GM13977 (cell line): ENCODE measurements at regions not wholly inside any gene's neighbourhood (a gene's known extent, or its start where the extent isn't known, plus 50 kb on each side); places are given as distances from the start of the nearest gene placed in this dataset.
A peak's percentile ranks its signal among the peaks of the same experiment; 100 is the strongest.

Experiments used
- DNase-seq: peaks from one replicate; pipeline ENCODE4 v3.0.0; 2012; ENCODE audit warnings: low spot score
- CTCF ChIP-seq: IDR thresholded peaks from 2 replicates; pipeline ENCODE4 v1.5.1; 2012; ENCODE audit warnings: mild to moderate bottlenecking, control low read depth; ENCODE audit not compliant: insufficient read depth; ENCODE audit errors: extremely low read depth, missing control alignments
- in situ Hi-C: fragments of 300-500 bp; cut with MboI; formaldehyde crosslinking; loops from one replicate; pipeline ENCODE4 v1.12.0; 2022; ENCODE audit warnings: low sequenced_read_pairs, low pct_unique_long_range_greater_than_20kb, mixed read lengths, inconsistent platforms; ENCODE audit not compliant: unreplicated experiment

- in situ Hi-C loops, result no loop called here
- no peak for DNase-seq
- no peak for TF ChIP-seq CTCF
Observed at GRCh38 chr5:89125372-89125771, 242.4 kb upstream of the MEF2C start.

GRCh38 chr5:89123581-89123980, 240.6 kb upstream of the MEF2C start:
- no peak for DNase-seq
- in situ Hi-C loops, result no loop called here
- TF ChIP-seq CTCF, result no peak

DNA sequence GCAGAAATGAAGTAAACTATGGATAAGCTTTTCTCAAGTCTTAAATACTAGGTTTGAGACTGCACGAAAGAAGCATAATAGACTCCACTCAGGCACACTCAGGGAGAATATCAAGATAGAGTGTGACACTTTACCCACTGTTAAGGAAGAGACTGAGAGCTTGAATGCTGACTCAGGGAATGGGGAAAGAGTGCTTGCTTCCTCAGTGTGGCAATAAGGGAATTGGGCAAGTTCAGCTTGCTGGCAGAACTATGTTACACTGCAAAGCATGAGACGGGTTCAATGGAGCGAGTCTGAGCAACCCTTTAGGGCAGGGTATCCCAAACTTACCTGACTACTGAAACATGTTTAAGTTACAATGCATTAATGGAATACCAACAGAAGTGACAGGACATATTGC, 237.7 kb upstream of the MEF2C start:
- in situ Hi-C loops, result no loop called here
- TF ChIP-seq CTCF, result no peak
- no peak for DNase-seq

- TF ChIP-seq CTCF, result no peak
- in situ Hi-C loops, result no loop called here
- peak; percentile 21 for DNase-seq
Observed at GRCh38 chr5:89117124-89117644, 234.2 kb upstream of the MEF2C start.

DNA sequence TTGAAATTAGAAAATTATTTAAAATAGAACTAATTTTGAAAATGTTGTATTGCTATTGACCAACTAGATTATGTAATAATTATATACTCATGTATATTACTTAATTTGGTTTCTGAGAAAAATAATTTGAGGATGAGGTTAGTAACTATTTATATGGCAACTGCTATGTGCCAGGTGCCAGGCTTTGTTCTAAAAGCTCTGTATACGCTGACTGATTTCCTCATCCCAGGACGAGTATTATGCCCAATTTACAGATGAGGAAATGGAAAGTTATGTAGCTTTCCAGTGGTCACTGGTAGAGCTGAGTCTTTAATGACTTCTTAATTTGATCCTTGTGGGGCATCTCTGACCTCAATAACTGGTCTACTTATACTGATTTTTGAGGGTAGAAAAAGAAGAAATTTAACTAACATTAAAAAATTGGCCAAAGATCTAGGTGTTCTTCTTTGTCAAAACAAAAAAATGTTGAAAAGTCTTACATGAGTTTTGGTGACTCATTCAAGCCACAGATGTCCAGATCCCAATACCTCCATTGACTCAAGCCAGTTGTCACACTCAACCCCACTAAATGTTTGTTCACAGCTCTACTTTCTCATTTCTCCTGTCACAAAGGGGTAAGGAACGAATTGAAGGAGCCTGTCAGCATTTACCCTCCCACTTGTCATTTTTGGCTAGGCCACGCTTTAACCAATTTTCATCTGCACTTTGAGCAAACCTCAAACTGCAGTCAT, 228.1 kb upstream of the MEF2C start:
- no peak for TF ChIP-seq CTCF
- no peak for DNase-seq
- in situ Hi-C loops, result no loop called here

DNA sequence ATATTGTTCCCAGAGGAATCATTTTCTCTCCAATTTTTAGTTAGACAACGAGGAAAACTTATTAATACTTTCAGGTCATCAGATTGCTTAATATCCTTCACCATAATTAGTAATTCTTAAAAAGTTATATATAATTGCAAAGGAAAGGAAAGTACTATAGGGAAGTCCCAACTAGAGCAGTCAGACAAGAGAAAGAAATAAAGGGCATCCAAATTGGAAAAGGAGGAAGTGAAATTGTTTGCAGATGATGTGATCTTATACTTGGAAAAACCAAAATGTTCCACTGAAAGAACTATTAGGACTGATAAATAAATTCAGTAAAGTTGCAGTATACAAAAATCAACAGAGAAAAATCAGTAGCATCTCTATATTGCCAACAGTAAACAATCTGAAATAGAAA, 223.5 kb upstream of the MEF2C start:
- in situ Hi-C loops, result no loop called here
- no peak for TF ChIP-seq CTCF
- no peak for DNase-seq
